Testis (tissue), 2 donors: ENCODE measurements at regions not wholly inside any gene's neighbourhood (a gene's known extent, or its start where the extent isn't known, plus 50 kb on each side); places are given as distances from the start of the nearest gene placed in this dataset.

Source experiments
- CTCF ChIP-seq, 3 experiments: fragments of 450-650 bp in 2 of 3; fragments of 200-600 bp in 1 of 3; sonication (generic) in 1 of 3; IDR thresholded peaks; one replicate each; pipeline ENCODE4 v1.5.1; 2016 to 2019; ENCODE audit warnings: antibody characterized with exemption in 3 of 3, mild to moderate bottlenecking in 2 of 3, moderate library complexity in 1 of 3
- POLR2A ChIP-seq: fragments of 450-650 bp; IDR thresholded peaks from one replicate; pipeline ENCODE4 v1.6.1; 2017; ENCODE audit warnings: antibody characterized with exemption, mild to moderate bottlenecking, moderate library complexity

- no peak for TF ChIP-seq CTCF (IDR thresholded peaks at IDR 0.05)
- no peak for TF ChIP-seq POLR2A
Measured at GRCh38 chr11:98180921-98181320, 839.8 kb upstream of the CNTN5 start.
